GM13977 (cell line): ENCODE measurements at regions not wholly inside any gene's neighbourhood (a gene's known extent, or its start where the extent isn't known, plus 50 kb on each side); places are given as distances from the start of the nearest gene placed in this dataset.

Experiments
- DNase-seq: peaks from one replicate; pipeline ENCODE4 v3.0.0; 2012; ENCODE audit warnings: low spot score
- CTCF ChIP-seq: IDR thresholded peaks from 2 replicates; pipeline ENCODE4 v1.5.1; 2012; ENCODE audit warnings: mild to moderate bottlenecking, control low read depth; ENCODE audit not compliant: insufficient read depth; ENCODE audit errors: extremely low read depth, missing control alignments
- in situ Hi-C: fragments of 300-500 bp; cut with MboI; formaldehyde crosslinking; loops from one replicate; pipeline ENCODE4 v1.12.0; 2022; ENCODE audit warnings: low sequenced_read_pairs, low pct_unique_long_range_greater_than_20kb, mixed read lengths, inconsistent platforms; ENCODE audit not compliant: unreplicated experiment

DNA sequence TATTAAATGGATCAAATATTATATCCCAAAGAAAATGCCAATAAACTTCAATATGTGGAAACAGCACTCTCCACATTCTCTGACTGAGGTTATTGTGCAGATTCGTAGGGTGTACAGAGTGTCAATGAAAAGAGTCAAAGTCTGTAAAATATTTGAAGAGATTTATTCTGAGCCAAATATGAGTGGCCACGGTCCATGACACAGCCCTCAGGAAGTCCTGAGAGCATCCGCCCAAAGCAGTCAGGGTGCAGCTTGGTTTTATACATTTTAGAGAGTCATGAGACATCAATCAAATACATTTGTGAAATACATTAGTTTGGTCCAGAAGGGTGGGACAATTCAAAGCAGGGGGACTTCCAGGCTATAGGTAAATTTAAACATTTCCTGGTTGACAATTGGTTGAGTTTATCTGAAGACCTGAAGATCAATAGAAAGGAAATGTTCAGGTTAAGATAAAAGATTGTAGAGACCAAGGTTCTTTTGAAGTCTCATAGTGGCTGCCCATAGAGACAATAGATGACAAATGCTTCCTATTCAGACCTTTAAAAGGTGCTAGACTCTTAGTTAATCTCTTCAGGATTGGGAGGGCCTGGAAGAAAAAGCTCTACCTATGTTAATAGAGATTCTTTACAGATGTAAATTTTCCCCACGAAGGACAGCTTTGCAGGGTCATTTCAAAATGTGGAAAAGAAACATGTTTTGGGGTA is 569.5 kb downstream of the MATN1 start:
- TF ChIP-seq CTCF, result no peak
- DNase-seq, result no peak
- in situ Hi-C loops, result no loop called here

DNA sequence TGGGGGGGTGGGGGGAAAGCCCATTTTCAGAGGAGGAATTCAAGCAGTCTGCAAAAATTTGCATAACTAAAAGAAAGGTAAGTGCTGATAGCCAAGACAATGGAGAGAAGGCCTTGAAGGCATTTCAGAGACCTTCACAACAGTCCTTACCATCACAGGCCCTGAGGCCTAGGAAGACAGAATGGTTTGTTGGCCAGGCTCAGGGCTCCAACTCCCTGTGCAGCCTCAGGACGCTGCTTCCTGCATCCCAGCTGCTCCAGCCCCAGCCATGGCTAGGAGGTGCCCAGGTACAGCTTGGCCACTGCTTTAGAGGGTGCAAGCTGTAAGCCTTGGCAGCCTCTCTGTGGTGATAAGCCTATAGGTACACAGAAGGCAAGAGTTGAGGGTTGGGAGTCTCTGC is 571.6 kb downstream of the MATN1 start:
- TF ChIP-seq CTCF, result no peak
- in situ Hi-C loops, result no loop called here
- no peak for DNase-seq

DNA sequence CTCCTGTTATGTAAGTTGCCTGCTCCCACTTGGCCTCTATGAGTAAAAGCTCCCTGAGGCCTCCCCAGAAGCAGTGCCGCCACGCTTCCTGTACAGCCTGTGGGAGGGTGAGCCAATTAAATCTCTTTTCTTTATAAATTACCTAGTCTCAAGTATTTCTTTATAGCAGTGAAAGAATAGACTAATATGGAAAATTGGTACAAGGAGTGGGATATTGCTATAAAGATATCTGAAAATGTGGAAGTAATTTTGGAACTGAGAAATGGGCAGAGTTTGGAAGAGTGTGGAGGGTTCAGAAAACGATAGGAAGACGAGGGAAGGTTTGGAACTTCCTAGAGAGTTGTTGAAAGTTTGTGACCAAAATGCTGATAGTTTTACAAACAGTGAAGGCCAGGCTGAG is 572.3 kb downstream of the MATN1 start:
- in situ Hi-C loops, result no loop called here
- no peak for DNase-seq
- TF ChIP-seq CTCF, result no peak

DNA sequence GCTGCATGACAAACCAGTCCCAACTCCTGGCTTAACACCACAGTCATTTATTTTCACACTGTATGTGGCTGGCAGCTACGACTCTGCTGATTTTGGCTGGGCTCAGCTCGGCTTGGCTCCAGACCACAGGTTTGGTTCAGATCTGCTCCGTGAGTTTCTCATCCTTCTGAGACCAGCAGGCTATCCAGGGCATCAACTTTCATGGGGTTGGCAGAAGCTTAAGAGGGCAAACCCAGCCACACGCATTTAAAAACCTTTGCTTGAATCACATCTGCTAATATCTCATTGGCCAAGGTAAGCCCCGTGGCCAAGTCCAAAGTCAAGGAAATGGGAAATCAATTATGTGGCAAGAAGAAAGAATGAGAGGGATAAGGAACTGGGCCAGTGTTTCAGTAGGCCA is 574.2 kb downstream of the MATN1 start:
- in situ Hi-C loops, result no loop called here

GRCh38 chr1:30148676-30149075 is 574.7 kb downstream of the MATN1 start:
- in situ Hi-C loops, result no loop called here
- TF ChIP-seq CTCF, result no peak
- no peak for DNase-seq

More for the DNA sequence above, 574.2 kb downstream of the MATN1 start:
- no peak for TF ChIP-seq CTCF
- no peak for DNase-seq

DNA sequence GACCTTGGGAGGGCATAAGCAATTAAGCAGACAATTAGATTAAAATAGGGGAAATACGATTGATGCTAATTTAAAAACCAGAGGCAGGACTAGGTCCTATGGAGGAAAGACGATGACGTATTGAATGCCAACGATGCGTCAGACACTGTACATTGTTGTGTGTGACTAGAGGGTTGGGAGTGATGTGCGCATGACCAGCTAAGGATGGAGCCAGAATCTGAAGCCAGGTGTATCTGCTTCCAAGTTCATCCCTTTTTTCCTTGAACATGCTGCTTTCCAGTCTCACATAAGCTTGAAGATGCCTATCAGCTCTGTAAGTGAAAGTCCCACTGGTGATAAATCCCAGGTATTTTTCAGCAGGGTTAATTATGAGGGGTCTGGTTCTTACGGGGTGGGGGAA is 576.2 kb downstream of the MATN1 start:
- TF ChIP-seq CTCF, result no peak
- no peak for DNase-seq
- in situ Hi-C loops, result no loop called here

GRCh38 chr1:30146448-30146847 is 576.9 kb downstream of the MATN1 start:
- in situ Hi-C loops, result no loop called here
- no peak for TF ChIP-seq CTCF
- no peak for DNase-seq
